ENCODE measurements at regions not wholly inside any gene's neighbourhood (a gene's known extent, or its start where the extent isn't known, plus 50 kb on each side); places are given as distances from the start of the nearest gene placed in this dataset.

GRCh38 chr12:85680881-85681280, 155.3 kb downstream of the RASSF9 start:
- TF ChIP-seq CTCF (IDR thresholded peaks at IDR 0.05; ENCODE audit: insufficient read depth, low read length, poor library complexity, severe bottlenecking): no peak
- no peaks in the 10 kb centered on the region for H3K36me3 ChIP-seq (ENCODE audit: control insufficient read depth, insufficient read depth, low read length)
- H3K4me3 ChIP-seq (ENCODE audit: low read depth, low read length): no peak overlapping the region
- no peak for DNase-seq (ENCODE audit: low read depth)
- H3K27me3 ChIP-seq (ENCODE audit: control insufficient read depth, insufficient read depth, low read length): no peaks in the 10 kb centered on the region

- no peak overlapping the region for H3K4me3 ChIP-seq (ENCODE audit: low read depth, low read length)
- H3K36me3 ChIP-seq (ENCODE audit: control insufficient read depth, insufficient read depth, low read length): no peaks in the 10 kb centered on the region
- no peak for TF ChIP-seq CTCF (IDR thresholded peaks at IDR 0.05; ENCODE audit: insufficient read depth, low read length, poor library complexity, severe bottlenecking)
- no peaks in the 10 kb centered on the region for H3K27me3 ChIP-seq (ENCODE audit: control insufficient read depth, insufficient read depth, low read length)
- no peak for DNase-seq (ENCODE audit: low read depth)
These were observed 154.9 kb downstream of the RASSF9 start for GRCh38 chr12:85681333-85681732.

GRCh38 chr12:85683051-85683450, 153.2 kb downstream of the RASSF9 start:
- no peak for DNase-seq (ENCODE audit: low read depth)
- Histone ChIP-seq H3K27me3 (ENCODE audit: control insufficient read depth, insufficient read depth, low read length) (no peaks in the 10 kb centered on the region), H3K4me3 (ENCODE audit: low read depth, low read length) (no peak overlapping the region), H3K36me3 (ENCODE audit: control insufficient read depth, insufficient read depth, low read length) (no peaks in the 10 kb centered on the region)
- TF ChIP-seq CTCF (IDR thresholded peaks at IDR 0.05; ENCODE audit: insufficient read depth, low read length, poor library complexity, severe bottlenecking): no peak

GRCh38 chr12:85688837-85689236, 147.4 kb downstream of the RASSF9 start:
- H3K27me3 ChIP-seq (ENCODE audit: control insufficient read depth, insufficient read depth, low read length): no peaks in the 10 kb centered on the region
- no peak overlapping the region for H3K4me3 ChIP-seq (ENCODE audit: low read depth, low read length)
- no peak for TF ChIP-seq CTCF (IDR thresholded peaks at IDR 0.05; ENCODE audit: insufficient read depth, low read length, poor library complexity, severe bottlenecking)
- no peaks in the 10 kb centered on the region for H3K36me3 ChIP-seq (ENCODE audit: control insufficient read depth, insufficient read depth, low read length)
- DNase-seq (ENCODE audit: low read depth): peak; percentile 10

- no peak for TF ChIP-seq CTCF (IDR thresholded peaks at IDR 0.05; ENCODE audit: insufficient read depth, low read length, poor library complexity, severe bottlenecking)
These were observed 146.1 kb downstream of the RASSF9 start for GRCh38 chr12:85690146-85690545.

GRCh38 chr12:85693093-85693665, 143.0 kb downstream of the RASSF9 start:
- no peak overlapping the region for H3K4me3 ChIP-seq (ENCODE audit: low read depth, low read length)
- H3K27me3 ChIP-seq (ENCODE audit: control insufficient read depth, insufficient read depth, low read length): no peaks in the 10 kb centered on the region
- H3K36me3 ChIP-seq (ENCODE audit: control insufficient read depth, insufficient read depth, low read length): no peaks in the 10 kb centered on the region
- no peak for DNase-seq (ENCODE audit: low read depth)
- TF ChIP-seq CTCF (IDR thresholded peaks at IDR 0.05; ENCODE audit: insufficient read depth, low read length, poor library complexity, severe bottlenecking): no peak

More at GRCh38 chr12:85690146-85690545, 146.1 kb downstream of the RASSF9 start:
- no peaks in the 10 kb centered on the region for H3K27me3 ChIP-seq (ENCODE audit: control insufficient read depth, insufficient read depth, low read length)
- DNase-seq (ENCODE audit: low read depth): no peak
- H3K36me3 ChIP-seq (ENCODE audit: control insufficient read depth, insufficient read depth, low read length): no peaks in the 10 kb centered on the region
- no peak overlapping the region for H3K4me3 ChIP-seq (ENCODE audit: low read depth, low read length)

Measured in kidney epithelial cell (primary cell).